Neural crest cell (in vitro differentiated cells): ENCODE measurements at regions not wholly inside any gene's neighbourhood (a gene's known extent, or its start where the extent isn't known, plus 50 kb on each side); places are given as distances from the start of the nearest gene placed in this dataset.

Experiments
- DNase-seq: peaks from one replicate; pipeline ENCODE4 v3.0.0; 2021; ENCODE audit warnings: low read depth, mixed read lengths, low spot score
- H3K27ac Mint-ChIP-seq: one replicate; pipeline ENCODE4 v1.8.0; 2021; ENCODE audit warnings: mild to moderate bottlenecking, mixed read lengths; ENCODE audit not compliant: unreplicated experiment
- H3K27me3 Mint-ChIP-seq: 2 replicates; pipeline ENCODE4 v1.8.0; 2021; ENCODE audit warnings: low read depth, mild to moderate bottlenecking, mixed read lengths
- H3K36me3 Mint-ChIP-seq: 2 replicates; pipeline ENCODE4 v1.8.0; 2021; ENCODE audit warnings: low read depth, mild to moderate bottlenecking, mixed read lengths
- H3K4me1 Mint-ChIP-seq: 2 replicates; pipeline ENCODE4 v1.8.0; 2021; ENCODE audit warnings: mixed read lengths
- H3K4me3 Mint-ChIP-seq: one replicate; pipeline ENCODE4 v1.8.0; 2021; ENCODE audit warnings: mild to moderate bottlenecking, mixed read lengths
- H3K9me3 Mint-ChIP-seq: 2 replicates; pipeline ENCODE4 v1.8.0; 2021; ENCODE audit warnings: mixed read lengths
- TF ChIP-seq, protein P1 (sequence below): fragments of 200-600 bp; sonication (generic); conservative IDR thresholded peaks from 2 replicates; pipeline ENCODE4 v1.5.0; 2021; ENCODE audit warnings: antibody characterized with exemption, mild to moderate bottlenecking

DNA sequence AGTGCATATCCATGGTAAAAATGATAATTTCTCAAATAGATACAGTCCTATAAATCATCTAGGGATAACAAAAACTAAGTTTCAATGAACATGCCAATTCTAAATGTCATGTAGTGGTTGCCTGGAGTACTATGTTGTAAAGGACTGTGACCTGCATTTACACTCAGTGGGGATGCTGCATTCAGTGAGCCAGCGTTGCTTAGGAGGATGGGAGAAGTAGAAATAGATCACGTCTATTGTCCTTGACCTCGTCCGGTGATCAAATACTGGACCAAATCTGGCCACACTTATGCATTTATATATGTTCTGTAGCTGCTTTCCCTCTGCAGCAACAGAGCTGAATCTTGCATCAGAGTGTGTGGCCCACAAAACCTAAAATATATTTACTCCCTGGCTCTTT lies 139.0 kb upstream of the ETAA1 start:
- no peaks in the 10 kb centered on the region for H3K4me1 Mint-ChIP-seq
- no peaks in the 10 kb centered on the region for H3K36me3 Mint-ChIP-seq
- H3K4me3 Mint-ChIP-seq: no peak overlapping the region
- no peak overlapping the region for H3K27ac Mint-ChIP-seq
- TF ChIP-seq, protein P1, sequence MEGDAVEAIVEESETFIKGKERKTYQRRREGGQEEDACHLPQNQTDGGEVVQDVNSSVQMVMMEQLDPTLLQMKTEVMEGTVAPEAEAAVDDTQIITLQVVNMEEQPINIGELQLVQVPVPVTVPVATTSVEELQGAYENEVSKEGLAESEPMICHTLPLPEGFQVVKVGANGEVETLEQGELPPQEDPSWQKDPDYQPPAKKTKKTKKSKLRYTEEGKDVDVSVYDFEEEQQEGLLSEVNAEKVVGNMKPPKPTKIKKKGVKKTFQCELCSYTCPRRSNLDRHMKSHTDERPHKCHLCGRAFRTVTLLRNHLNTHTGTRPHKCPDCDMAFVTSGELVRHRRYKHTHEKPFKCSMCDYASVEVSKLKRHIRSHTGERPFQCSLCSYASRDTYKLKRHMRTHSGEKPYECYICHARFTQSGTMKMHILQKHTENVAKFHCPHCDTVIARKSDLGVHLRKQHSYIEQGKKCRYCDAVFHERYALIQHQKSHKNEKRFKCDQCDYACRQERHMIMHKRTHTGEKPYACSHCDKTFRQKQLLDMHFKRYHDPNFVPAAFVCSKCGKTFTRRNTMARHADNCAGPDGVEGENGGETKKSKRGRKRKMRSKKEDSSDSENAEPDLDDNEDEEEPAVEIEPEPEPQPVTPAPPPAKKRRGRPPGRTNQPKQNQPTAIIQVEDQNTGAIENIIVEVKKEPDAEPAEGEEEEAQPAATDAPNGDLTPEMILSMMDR: no peak
- H3K27me3 Mint-ChIP-seq: no peaks in the 10 kb centered on the region
- no peak for DNase-seq
- peaks cover 3% of the 10 kb centered on the region for H3K9me3 Mint-ChIP-seq

DNA sequence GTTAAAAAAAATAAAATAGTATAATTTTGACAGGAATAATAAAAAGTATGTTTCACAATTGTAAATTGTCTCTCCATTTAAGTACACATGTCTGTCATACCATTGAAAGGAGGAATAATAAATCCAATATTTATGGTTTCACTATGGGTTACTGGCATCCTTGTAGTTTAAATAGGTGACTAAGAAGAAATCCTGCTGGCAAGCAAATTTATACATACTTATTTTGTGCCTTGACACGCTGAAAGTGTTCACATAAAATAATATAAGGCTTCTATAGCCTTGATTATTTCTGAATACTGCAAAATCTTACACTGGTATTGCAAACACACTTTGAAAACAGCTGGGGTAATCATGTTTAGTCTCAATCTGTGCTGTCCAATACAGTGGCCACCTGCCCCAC lies 138.3 kb upstream of the ETAA1 start:
- no peaks in the 10 kb centered on the region for H3K36me3 Mint-ChIP-seq
- H3K9me3 Mint-ChIP-seq: peaks cover 3% of the 10 kb centered on the region
- H3K27me3 Mint-ChIP-seq: no peaks in the 10 kb centered on the region
- no peak overlapping the region for H3K4me3 Mint-ChIP-seq
- TF ChIP-seq, protein P1: no peak
- no peak for DNase-seq
- H3K27ac Mint-ChIP-seq: no peak overlapping the region
- no peaks in the 10 kb centered on the region for H3K4me1 Mint-ChIP-seq

DNA sequence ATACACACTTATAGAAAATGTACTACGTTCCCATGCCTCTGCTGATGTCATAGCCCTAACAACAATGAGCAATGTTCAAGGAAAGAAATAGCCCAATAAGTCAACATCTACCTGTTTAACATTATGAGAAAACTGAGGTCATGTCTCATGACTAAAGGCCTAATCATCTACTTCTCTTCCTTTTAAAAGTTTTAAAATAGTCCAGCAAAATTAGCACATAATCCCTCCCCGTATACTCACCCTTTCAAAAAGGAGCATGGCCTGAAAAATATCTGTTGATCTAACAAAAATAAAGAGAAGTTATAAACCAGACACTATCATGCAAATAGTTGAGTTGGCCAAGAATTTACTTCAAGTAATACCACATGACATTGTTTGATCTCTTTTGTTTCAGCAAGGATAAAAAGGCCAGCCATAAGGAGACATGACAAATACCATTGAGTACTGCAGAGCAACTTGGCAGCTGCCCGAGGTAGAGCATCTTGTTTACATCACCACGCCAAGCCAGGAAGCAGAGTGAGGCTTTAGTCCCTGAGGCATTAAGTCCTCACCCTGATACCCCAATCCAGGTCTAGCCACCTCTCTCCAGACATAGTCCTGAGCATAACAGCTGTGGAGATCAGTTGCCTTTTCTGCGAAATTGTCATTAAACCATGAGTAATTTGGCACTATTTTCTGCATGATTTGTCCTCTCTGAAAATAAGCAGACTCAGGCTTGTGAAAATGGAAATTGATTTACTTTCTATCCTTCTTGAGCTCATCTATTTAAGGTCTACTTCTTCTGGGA lies 137.4 kb upstream of the ETAA1 start:
- H3K27ac Mint-ChIP-seq: no peak overlapping the region
- no peaks in the 10 kb centered on the region for H3K4me1 Mint-ChIP-seq
- TF ChIP-seq, protein P1: no peak
- no peak overlapping the region for H3K4me3 Mint-ChIP-seq
- DNase-seq: no peak
- H3K36me3 Mint-ChIP-seq: no peaks in the 10 kb centered on the region
- H3K9me3 Mint-ChIP-seq: peaks cover 3% of the 10 kb centered on the region
- H3K27me3 Mint-ChIP-seq: no peaks in the 10 kb centered on the region

DNA sequence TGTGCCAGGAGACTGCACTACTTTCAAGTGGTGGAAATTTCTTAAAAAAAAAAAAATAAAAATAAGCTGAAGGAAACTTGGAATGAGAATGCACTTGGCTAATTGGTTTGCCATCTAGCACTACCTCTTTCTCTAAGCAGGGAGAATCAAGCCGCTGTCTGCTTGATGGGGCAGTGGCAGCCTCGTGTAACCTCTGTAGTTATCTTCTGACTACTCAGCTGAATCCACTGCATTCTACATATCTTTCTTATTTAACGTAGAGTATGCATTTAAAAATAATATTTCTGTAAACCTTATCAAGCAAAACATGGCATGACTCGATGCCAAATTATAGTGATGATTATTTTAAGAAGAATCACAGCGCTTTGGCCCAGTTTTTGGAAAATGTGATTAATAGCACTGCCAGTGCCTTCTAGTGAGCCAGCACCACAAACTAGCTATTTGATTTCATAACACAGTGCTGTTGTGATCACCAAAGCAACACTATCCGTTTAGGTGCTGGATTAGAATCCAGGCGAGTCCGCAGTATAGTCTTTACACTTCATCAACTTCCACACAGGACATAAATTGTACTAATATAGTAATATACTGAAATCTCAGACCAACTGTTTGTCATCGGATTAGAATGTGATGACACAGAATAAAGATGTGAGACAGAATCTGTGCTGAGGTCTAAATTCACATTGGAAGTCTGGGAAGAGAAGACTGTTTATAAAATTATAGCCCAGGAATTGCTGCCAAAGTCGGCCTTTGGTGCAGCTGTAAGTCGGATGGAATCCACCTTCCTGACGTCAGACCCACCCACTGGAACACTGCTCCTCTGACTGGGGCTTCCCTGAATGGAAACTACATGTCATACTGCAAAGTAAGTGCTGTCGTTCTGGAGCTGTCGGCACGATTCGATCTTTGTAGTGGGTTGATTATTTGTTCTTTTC lies 136.5 kb upstream of the ETAA1 start:
- DNase-seq: no peak
- Mint-ChIP-seq H3K27ac (no peak overlapping the region), H3K36me3 (no peaks in the 10 kb centered on the region), H3K4me3 (no peak overlapping the region), H3K9me3 (peaks cover 3% of the 10 kb centered on the region), H3K27me3 (no peaks in the 10 kb centered on the region), H3K4me1 (no peaks in the 10 kb centered on the region)
- TF ChIP-seq, protein P1: no peak

DNA sequence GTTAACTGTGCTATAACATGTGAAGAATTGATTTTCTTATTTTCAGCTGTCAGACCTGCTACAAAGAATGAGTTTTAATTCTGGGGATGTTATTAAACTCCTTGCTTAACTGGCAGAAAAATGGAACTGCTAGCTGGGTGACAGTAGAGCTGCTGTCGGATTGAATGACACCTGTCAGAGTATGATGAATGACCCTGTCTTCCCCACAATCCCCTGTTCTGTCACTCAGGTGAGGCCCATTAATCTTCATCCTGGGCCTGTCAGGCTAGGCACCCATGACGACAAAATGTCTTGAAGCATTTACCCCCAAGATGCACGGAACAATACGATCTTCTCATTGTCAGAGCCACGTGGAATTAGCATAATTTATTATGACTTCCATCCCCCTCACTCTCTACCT lies 129.9 kb upstream of the ETAA1 start:
- DNase-seq: no peak
- peaks cover 3% of the 10 kb centered on the region for H3K9me3 Mint-ChIP-seq
- no peak overlapping the region for H3K4me3 Mint-ChIP-seq
- TF ChIP-seq, protein P1: no peak
- H3K27ac Mint-ChIP-seq: no peak overlapping the region
- H3K36me3 Mint-ChIP-seq: no peaks in the 10 kb centered on the region
- H3K4me1 Mint-ChIP-seq: peaks cover 5% of the 10 kb centered on the region
- H3K27me3 Mint-ChIP-seq: no peaks in the 10 kb centered on the region
